SK-N-SH treated with all-trans-retinoic acid at 6 μM for 48 hours (cell line): ENCODE measurements at regions not wholly inside any gene's neighbourhood (a gene's known extent, or its start where the extent isn't known, plus 50 kb on each side); places are given as distances from the start of the nearest gene placed in this dataset.

Experiments used
- ATAC-seq: fragments of 200-7000 bp; cut with Tn5 transposase; 3 replicates; pipeline ENCODE4 v1.9.1; 2020; ENCODE audit warnings: mild to moderate bottlenecking, moderate library complexity
- ARNTL ChIP-seq: fragments of 450-650 bp; formaldehyde crosslinking; IDR thresholded peaks from 2 replicates; pipeline ENCODE4 v1.5.0; 2020; ENCODE audit warnings: low read depth, mild to moderate bottlenecking, moderate library complexity, borderline replicate concordance
- BACH2 ChIP-seq: fragments of 250-450 bp; sonication (Bioruptor Pico); IDR thresholded peaks from 2 replicates; pipeline ENCODE4 v1.9.0; 2021; ENCODE audit warnings: mild to moderate bottlenecking, borderline replicate concordance
- CREB5 ChIP-seq: fragments of 250-450 bp; sonication (Bioruptor Pico); IDR thresholded peaks from 2 replicates; pipeline ENCODE4 v1.5.1; 2020; ENCODE audit warnings: low read depth, mild to moderate bottlenecking, moderate library complexity
- CSDC2 ChIP-seq: fragments of 250-450 bp; sonication (Bioruptor Pico); IDR thresholded peaks from 2 replicates; pipeline ENCODE4 v1.5.0; 2020; ENCODE audit warnings: mild to moderate bottlenecking, moderate library complexity
- CSRNP3 ChIP-seq: fragments of 250-450 bp; sonication (Bioruptor Pico); IDR thresholded peaks from 2 replicates; pipeline ENCODE4 v1.5.1; 2021; ENCODE audit warnings: mild to moderate bottlenecking, moderate library complexity
- ESRRG ChIP-seq: fragments of 250-450 bp; sonication (Bioruptor Pico); IDR thresholded peaks from 2 replicates; pipeline ENCODE4 v1.6.1; 2021; ENCODE audit warnings: mild to moderate bottlenecking
- GLIS3 ChIP-seq: fragments of 250-450 bp; sonication (Bioruptor Pico); IDR thresholded peaks from 2 replicates; pipeline ENCODE4 v1.5.0; 2020; ENCODE audit warnings: mild to moderate bottlenecking, moderate library complexity
- ISL1 ChIP-seq: fragments of 250-450 bp; sonication (Bioruptor Pico); IDR thresholded peaks from 2 replicates; pipeline ENCODE4 v2.1.2; 2022; ENCODE audit warnings: mild to moderate bottlenecking, moderate library complexity
- POU6F1 ChIP-seq: fragments of 250-450 bp; sonication (Bioruptor Pico); IDR thresholded peaks from 2 replicates; pipeline ENCODE4 v1.8.0; 2021; ENCODE audit warnings: low read depth, mild to moderate bottlenecking, moderate library complexity, borderline replicate concordance
- RARB ChIP-seq: fragments of 250-450 bp; sonication (Bioruptor Pico); IDR thresholded peaks from 2 replicates; pipeline ENCODE4 v1.8.0; 2021; ENCODE audit warnings: mild to moderate bottlenecking, moderate library complexity
- SNAI2 ChIP-seq: fragments of 250-450 bp; sonication (Bioruptor Pico); IDR thresholded peaks from 2 replicates; pipeline ENCODE4 v1.5.0; 2020; ENCODE audit warnings: mild to moderate bottlenecking, moderate library complexity
- TCF4 ChIP-seq: fragments of 250-450 bp; sonication (Bioruptor Pico); IDR thresholded peaks from 2 replicates; pipeline ENCODE4 v1.8.0; 2021; ENCODE audit warnings: mild to moderate bottlenecking, moderate library complexity, borderline replicate concordance
- TOX ChIP-seq: fragments of 250-450 bp; sonication (Bioruptor Pico); IDR thresholded peaks from 2 replicates; pipeline ENCODE4 v1.8.0; 2021; ENCODE audit warnings: mild to moderate bottlenecking, moderate library complexity, borderline replicate concordance
- TSHZ2 ChIP-seq: fragments of 250-450 bp; sonication (Bioruptor Pico); IDR thresholded peaks from 2 replicates; pipeline ENCODE4 v1.5.0; 2020; ENCODE audit warnings: mild to moderate bottlenecking, moderate library complexity
- ZC3H10 ChIP-seq: fragments of 250-450 bp; sonication (Bioruptor Pico); IDR thresholded peaks from 2 replicates; pipeline ENCODE4 v1.5.1; 2021; ENCODE audit warnings: mild to moderate bottlenecking, moderate library complexity
- ZFP3 ChIP-seq: fragments of 250-450 bp; sonication (Bioruptor Pico); IDR thresholded peaks from 2 replicates; pipeline ENCODE4 v1.5.0; 2020; ENCODE audit warnings: mild to moderate bottlenecking, moderate library complexity
- ZFP30 ChIP-seq: fragments of 450-650 bp; formaldehyde crosslinking; IDR thresholded peaks from 2 replicates; pipeline ENCODE4 v1.5.0; 2022; ENCODE audit warnings: mild to moderate bottlenecking, moderate library complexity
- ZNF565 ChIP-seq: fragments of 450-650 bp; formaldehyde crosslinking; conservative IDR thresholded peaks from 2 replicates; pipeline ENCODE4 v1.5.0; 2020; ENCODE audit warnings: low read depth, mild to moderate bottlenecking, moderate library complexity
- ZNF70 ChIP-seq: fragments of 450-650 bp; formaldehyde crosslinking; IDR thresholded peaks from 2 replicates; pipeline ENCODE4 v1.5.0; 2020; ENCODE audit warnings: mild to moderate bottlenecking, moderate library complexity
- ZNF8 ChIP-seq: fragments of 450-650 bp; formaldehyde crosslinking; IDR thresholded peaks from 2 replicates; pipeline ENCODE4 v1.5.0; 2020; ENCODE audit warnings: mild to moderate bottlenecking, moderate library complexity

GRCh38 chr20:41697861-41698559 lies 79.8 kb upstream of the CHD6 start:
- TF ChIP-seq ZNF565 (CRISPR knock-in tag) = no peak
- TF ChIP-seq ESRRG (CRISPR knock-in tag) = no peak
- TF ChIP-seq ZFP30 (CRISPR knock-in tag) = no peak
- no peak for TF ChIP-seq POU6F1 (CRISPR knock-in tag)
- TF ChIP-seq ZFP3 (CRISPR knock-in tag) = no peak
- TF ChIP-seq ISL1 (CRISPR knock-in tag) = no peak
- TF ChIP-seq RARB (CRISPR knock-in tag) = no peak
- no peak for TF ChIP-seq TSHZ2
- no peak for TF ChIP-seq BACH2 (CRISPR knock-in tag)
- TF ChIP-seq ARNTL (CRISPR knock-in tag) = no peak
- TF ChIP-seq ZNF70 (CRISPR knock-in tag) = no peak
- TF ChIP-seq ZC3H10 (CRISPR knock-in tag) = no peak
- TF ChIP-seq ZNF8 = no peak
- ATAC-seq = no peak

- TF ChIP-seq CSDC2 (CRISPR knock-in tag) (no peak), TOX (no peak), ZFP3 (CRISPR knock-in tag) (no peak), GLIS3 (no peak), ZFP30 (CRISPR knock-in tag) (no peak), ZNF8 (no peak), ESRRG (CRISPR knock-in tag) (no peak), ZNF70 (CRISPR knock-in tag) (no peak), ZNF565 (CRISPR knock-in tag) (no peak)
- no peak for ATAC-seq
Measured at GRCh38 chr20:41696428-41696827, 78.3 kb upstream of the CHD6 start.

GRCh38 chr20:41694796-41695195 lies 76.6 kb upstream of the CHD6 start:
- no peak for ATAC-seq
- TF ChIP-seq ISL1 (CRISPR knock-in tag) (no peak), BACH2 (CRISPR knock-in tag) (no peak), ZNF565 (CRISPR knock-in tag) (no peak), ESRRG (CRISPR knock-in tag) (no peak), TCF4 (CRISPR knock-in tag) (no peak), ARNTL (CRISPR knock-in tag) (no peak), GLIS3 (no peak), RARB (CRISPR knock-in tag) (no peak), CREB5 (CRISPR knock-in tag) (no peak), CSRNP3 (CRISPR knock-in tag) (no peak), ZFP30 (CRISPR knock-in tag) (no peak)

- TF ChIP-seq BACH2 (CRISPR knock-in tag) (no peak), SNAI2 (CRISPR knock-in tag) (peak; percentile 77; the same call in 1 of the 2 replicates), ZC3H10 (CRISPR knock-in tag) (no peak), ESRRG (CRISPR knock-in tag) (no peak), TOX (no peak), POU6F1 (CRISPR knock-in tag) (peak; percentile 81; the same call in 1 of the 2 replicates), ZNF70 (CRISPR knock-in tag) (no peak), TSHZ2 (0 out of 2 replicates have a peak, but pooled peaks have one; percentile 39)
- ATAC-seq = peak; percentile 96
Measured at GRCh38 chr20:41693136-41693979, 75.2 kb upstream of the CHD6 start.
